Esophagus muscularis mucosa (tissue), 4 donors: ENCODE measurements at regions not wholly inside any gene's neighbourhood (a gene's known extent, or its start where the extent isn't known, plus 50 kb on each side); places are given as distances from the start of the nearest gene placed in this dataset.

Source experiments
- DNase-seq: peaks from one replicate; pipeline ENCODE4 v3.0.0-alpha.2; 2017; ENCODE audit errors: extremely low spot score
- H3K27ac ChIP-seq, 4 donors: fragments of 200-600 bp; sonication (generic); replicated peaks in 1 of 4; 1 replicate in 3 of 4; 2 replicates in 1 of 4; pipeline ENCODE4 v1.5.1; 2016 to 2019; ENCODE audit warnings: mild to moderate bottlenecking in 1 of 4
- H3K27me3 ChIP-seq, 4 donors: fragments of 200-600 bp; sonication (generic); one replicate each; pipeline versions ENCODE4 v1.5.1 to v1.6.0; 2016 to 2019
- H3K36me3 ChIP-seq, 4 donors: fragments of 200-600 bp; sonication (generic); one replicate each; pipeline ENCODE4 v1.5.1; 2016 to 2019
- H3K4me1 ChIP-seq, 4 donors: fragments of 200-600 bp; sonication (generic); one replicate each; pipeline ENCODE4 v1.5.1; 2016 to 2019
- H3K4me3 ChIP-seq, 4 donors: fragments of 200-600 bp; sonication (generic); 1 replicate in 2 of 4; 2 replicates in 2 of 4; pipeline ENCODE4 v1.5.1; 2016 to 2019; ENCODE audit warnings: mild to moderate bottlenecking in 4 of 4, moderate library complexity in 1 of 4
- H3K9me3 ChIP-seq, 4 donors: fragments of 200-600 bp; sonication (generic); 1 replicate in 3 of 4; 2 replicates in 1 of 4; pipeline ENCODE4 v1.5.1; 2016 to 2019
- EP300 ChIP-seq: sonication (generic); formaldehyde crosslinking; IDR thresholded peaks from one replicate; pipeline ENCODE4 v1.6.1; 2017; ENCODE audit warnings: antibody characterized with exemption
- POLR2A ChIP-seq: fragments of 450-650 bp; IDR thresholded peaks from one replicate; pipeline ENCODE4 v1.6.1; 2017; ENCODE audit warnings: antibody characterized with exemption, moderate library complexity, mild to moderate bottlenecking, low read depth
- POLR2AphosphoS5 ChIP-seq, 2 donors: sonication (generic); formaldehyde crosslinking; IDR thresholded peaks; one replicate each; pipeline ENCODE4 v1.6.1; 2017; ENCODE audit warnings: antibody characterized with exemption in 2 of 2
- WGBS: methylation state at CpG from one replicate; pipeline ENCODE4 v1.1.5; 2018; 5-methylcytosine and 5-hydroxymethylcytosine counted together
- intact Hi-C: fragments of 100-400 bp; cut with DNase I; formaldehyde crosslinking; loops from one replicate; pipeline ENCODE4 v1.15.1; 2023
- TF ChIP-seq, protein P1 (sequence below), 3 experiments: fragments of 200-600 bp in 2 of 3; fragments of 450-650 bp in 1 of 3; sonication (generic) in 2 of 3; IDR thresholded peaks; one replicate each; pipeline ENCODE4 v1.5.1; 2017 to 2019; ENCODE audit warnings: antibody characterized with exemption in 3 of 3, mild to moderate bottlenecking in 2 of 3, moderate library complexity in 1 of 3

DNA sequence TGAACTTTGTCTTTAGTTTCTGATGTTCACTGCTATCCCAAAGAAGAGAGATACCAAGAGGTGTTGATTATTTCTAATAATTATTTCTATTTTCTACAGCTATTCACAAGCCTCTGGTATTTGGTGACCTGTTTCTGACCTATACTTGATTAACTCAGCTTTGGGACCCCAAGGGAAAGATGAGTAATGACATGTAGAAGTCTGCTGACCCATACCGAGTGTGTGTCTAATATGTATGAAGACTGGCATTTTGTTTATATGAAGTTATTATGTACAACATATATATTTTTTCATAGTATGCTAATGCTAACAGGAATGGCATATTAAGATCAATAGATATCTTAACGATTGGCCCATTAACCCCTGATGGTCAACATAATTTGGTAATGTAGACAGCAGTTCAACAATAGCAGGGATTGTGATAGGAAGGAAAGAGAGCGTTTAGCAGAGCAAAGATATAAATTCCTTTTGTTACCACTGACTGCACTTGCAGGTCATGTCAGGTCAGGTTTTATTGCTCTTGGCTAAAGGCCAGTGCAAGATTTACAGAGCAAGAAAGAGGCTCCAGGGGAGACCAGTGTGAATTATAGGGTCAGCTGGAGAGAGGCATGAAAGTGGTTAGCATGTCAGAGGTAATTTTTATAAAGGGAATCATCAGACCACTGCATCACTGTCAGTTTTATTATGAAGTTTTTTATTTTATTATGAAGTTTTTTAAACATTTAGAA is 94.7 kb upstream of the DIPK2B start:
- intact Hi-C loops: no loop called here
- Histone ChIP-seq H3K9me3 (no peaks in the 10 kb centered on the region), H3K4me1 (no peaks in the 10 kb centered on the region), H3K27me3 (no peaks in the 10 kb centered on the region), H3K4me3 (no peak overlapping the region), H3K27ac (no peak overlapping the region), H3K36me3 (no peaks in the 10 kb centered on the region)
- DNase-seq: no peak
- 45% methylated on average over 3 of the region's 3 CpGs for WGBS
- no peak for TF ChIP-seq POLR2AphosphoS5 (IDR thresholded peaks at IDR 0.05)
- no peak for TF ChIP-seq POLR2A
- TF ChIP-seq, protein P1, sequence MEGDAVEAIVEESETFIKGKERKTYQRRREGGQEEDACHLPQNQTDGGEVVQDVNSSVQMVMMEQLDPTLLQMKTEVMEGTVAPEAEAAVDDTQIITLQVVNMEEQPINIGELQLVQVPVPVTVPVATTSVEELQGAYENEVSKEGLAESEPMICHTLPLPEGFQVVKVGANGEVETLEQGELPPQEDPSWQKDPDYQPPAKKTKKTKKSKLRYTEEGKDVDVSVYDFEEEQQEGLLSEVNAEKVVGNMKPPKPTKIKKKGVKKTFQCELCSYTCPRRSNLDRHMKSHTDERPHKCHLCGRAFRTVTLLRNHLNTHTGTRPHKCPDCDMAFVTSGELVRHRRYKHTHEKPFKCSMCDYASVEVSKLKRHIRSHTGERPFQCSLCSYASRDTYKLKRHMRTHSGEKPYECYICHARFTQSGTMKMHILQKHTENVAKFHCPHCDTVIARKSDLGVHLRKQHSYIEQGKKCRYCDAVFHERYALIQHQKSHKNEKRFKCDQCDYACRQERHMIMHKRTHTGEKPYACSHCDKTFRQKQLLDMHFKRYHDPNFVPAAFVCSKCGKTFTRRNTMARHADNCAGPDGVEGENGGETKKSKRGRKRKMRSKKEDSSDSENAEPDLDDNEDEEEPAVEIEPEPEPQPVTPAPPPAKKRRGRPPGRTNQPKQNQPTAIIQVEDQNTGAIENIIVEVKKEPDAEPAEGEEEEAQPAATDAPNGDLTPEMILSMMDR (IDR thresholded peaks at IDR 0.05): no peak
- no peak for TF ChIP-seq EP300

DNA sequence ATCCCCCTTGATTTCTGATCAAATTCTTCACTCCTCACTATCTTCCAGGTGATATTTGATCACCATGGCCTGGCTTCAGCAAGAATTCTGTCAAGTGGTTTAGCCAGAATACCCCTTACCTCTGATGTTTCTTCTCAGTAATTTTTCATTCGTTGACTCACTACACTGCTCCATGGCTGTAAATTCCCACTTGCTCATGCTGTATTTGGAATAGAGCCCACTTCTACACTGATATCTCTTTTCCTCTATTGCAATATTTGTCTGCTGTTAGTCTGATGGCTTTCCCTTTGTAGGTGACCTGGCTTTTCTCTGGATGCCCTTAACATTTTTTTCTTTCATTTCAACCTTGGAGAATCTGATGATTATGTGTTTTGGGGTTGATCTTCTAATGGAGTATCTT is 73.9 kb upstream of the DIPK2B start:
- WGBS: 76% methylated on average over 1 of the region's 1 CpG
- DNase-seq: no peak
- peaks cover 0 to 11% (median 0%) of the 10 kb centered on the region in 4 donors for H3K9me3 ChIP-seq
- no peaks in the 10 kb centered on the region for H3K27me3 ChIP-seq
- H3K4me3 ChIP-seq: no peak overlapping the region
- intact Hi-C loops: no loop called here
- H3K36me3 ChIP-seq: no peaks in the 10 kb centered on the region
- no peaks in the 10 kb centered on the region for H3K4me1 ChIP-seq
- no peak overlapping the region for H3K27ac ChIP-seq
- no peak for TF ChIP-seq EP300
- TF ChIP-seq, protein P1 (IDR thresholded peaks at IDR 0.05): no peak
- no peak for TF ChIP-seq POLR2A

DNA sequence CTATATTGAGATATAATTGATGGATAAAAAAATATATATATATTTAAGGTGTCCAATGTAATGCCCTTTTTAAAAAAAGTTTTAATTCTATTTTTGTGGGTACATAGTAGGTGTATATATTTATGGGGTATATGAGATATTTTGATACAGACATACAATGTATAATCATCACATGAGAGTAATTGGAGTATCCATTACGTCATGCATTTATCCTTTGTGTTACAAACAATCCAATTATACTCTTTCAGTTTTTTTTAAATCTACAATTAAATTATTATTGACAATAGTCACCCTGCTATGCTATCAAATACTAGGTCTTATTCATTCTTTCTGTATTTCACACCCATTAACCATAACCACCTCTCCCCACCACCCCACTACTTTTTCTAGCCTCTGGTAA is 66.3 kb upstream of the DIPK2B start:
- Histone ChIP-seq H3K4me3 (no peak overlapping the region), H3K9me3 (no peaks in the 10 kb centered on the region), H3K27me3 (no peaks in the 10 kb centered on the region), H3K36me3 (no peaks in the 10 kb centered on the region), H3K27ac (no peak overlapping the region), H3K4me1 (no peaks in the 10 kb centered on the region)
- 51% methylated on average over 1 of the region's 1 CpG for WGBS
- DNase-seq: no peak
- intact Hi-C loops: no loop called here
- TF ChIP-seq, protein P1 (IDR thresholded peaks at IDR 0.05): no peak
- no peak for TF ChIP-seq POLR2A
- TF ChIP-seq EP300: no peak
- no peak for TF ChIP-seq POLR2AphosphoS5 (IDR thresholded peaks at IDR 0.05)

DNA sequence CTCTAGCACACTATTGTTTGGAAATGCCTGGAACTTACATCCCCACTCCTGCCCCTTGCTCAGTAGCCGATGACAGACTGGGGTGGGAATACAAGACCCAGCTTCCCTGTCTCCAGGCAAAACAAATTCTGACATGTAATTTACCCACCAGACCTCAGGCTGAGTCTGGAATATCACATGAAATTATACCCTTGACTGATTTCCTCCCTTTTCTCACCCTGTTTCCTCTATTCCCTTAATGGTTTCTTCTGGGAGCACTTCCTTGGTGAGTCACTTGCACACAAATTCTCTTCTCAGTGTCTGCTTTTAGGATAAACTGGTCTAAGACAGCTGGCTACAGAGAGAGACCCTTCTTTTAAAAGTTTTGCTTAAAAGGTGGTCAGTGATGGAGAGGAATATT is 65.8 kb upstream of the DIPK2B start:
- intact Hi-C loops: no loop called here
- TF ChIP-seq POLR2AphosphoS5 (IDR thresholded peaks at IDR 0.05): no peak
- TF ChIP-seq POLR2A: no peak
- TF ChIP-seq, protein P1 (IDR thresholded peaks at IDR 0.05): no peak
- TF ChIP-seq EP300: no peak
- whole genome bisulfite sequencing: 86% methylated on average over 1 of the region's 1 CpG
- no peak overlapping the region for H3K4me3 ChIP-seq
- no peak overlapping the region for H3K27ac ChIP-seq
- H3K27me3 ChIP-seq: no peaks in the 10 kb centered on the region
- H3K9me3 ChIP-seq: no peaks in the 10 kb centered on the region
- no peaks in the 10 kb centered on the region for H3K4me1 ChIP-seq
- H3K36me3 ChIP-seq: no peaks in the 10 kb centered on the region
- no peak for DNase-seq

DNA sequence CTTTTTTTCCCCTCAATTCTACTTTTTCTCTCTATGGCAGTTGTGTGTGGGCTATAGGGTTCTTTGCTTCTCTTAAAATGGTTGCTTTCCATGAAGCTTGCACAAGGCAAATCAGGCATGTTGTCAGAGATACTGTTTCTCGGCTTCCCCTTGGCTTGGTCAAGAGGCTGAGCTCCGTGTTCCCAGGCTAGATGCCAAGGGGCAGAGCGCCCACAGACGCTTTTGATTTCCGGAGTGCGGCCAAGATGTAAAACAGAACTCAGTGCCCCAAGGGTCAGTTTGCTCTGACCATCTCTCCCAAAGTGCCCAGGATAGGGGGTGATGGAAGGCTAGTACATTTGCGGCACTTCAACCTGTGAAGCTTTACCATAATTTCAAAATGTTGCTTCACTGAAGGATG is 64.2 kb upstream of the DIPK2B start:
- Histone ChIP-seq H3K4me3 (no peak overlapping the region), H3K27ac (no peak overlapping the region), H3K4me1 (no peaks in the 10 kb centered on the region), H3K27me3 (no peaks in the 10 kb centered on the region), H3K9me3 (no peaks in the 10 kb centered on the region), H3K36me3 (no peaks in the 10 kb centered on the region)
- 87% methylated on average over 7 of the region's 7 CpGs for WGBS
- intact Hi-C loops: no loop called here
- TF ChIP-seq, protein P1 (IDR thresholded peaks at IDR 0.05): no peak
- TF ChIP-seq POLR2AphosphoS5 (IDR thresholded peaks at IDR 0.05) (no peak), EP300 (no peak), POLR2A (no peak)
- no peak for DNase-seq
